ENCODE measurements at regions not wholly inside any gene's neighbourhood (a gene's known extent, or its start where the extent isn't known, plus 50 kb on each side); places are given as distances from the start of the nearest gene placed in this dataset.

DNA sequence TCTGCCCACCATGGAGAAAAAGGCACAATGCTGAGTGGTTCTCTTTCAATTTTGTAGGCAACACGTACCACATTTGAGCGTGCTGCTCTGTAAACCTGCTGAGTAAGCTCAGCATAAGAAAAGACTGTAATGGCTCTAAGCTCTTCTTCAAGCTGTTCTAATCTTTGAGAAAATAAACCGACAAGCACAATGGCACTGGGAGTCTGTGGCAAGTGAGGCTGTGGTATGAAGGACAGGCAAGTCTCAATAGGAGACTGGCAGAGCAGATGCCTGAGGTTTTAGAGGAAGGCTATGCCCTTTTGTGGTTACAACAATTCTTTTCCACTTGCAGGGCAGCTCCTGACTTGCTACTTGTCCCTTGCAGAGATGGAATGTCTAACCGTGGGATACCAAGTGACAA, 136.7 kb upstream of the EXOC2 start:
- Mint-ChIP-seq H3K27ac (ENCODE audit: unreplicated experiment) (no peak overlapping the region), H3K36me3 (ENCODE audit: insufficient read depth, unreplicated experiment) (no peaks in the 10 kb centered on the region), H3K4me3 (ENCODE audit: low read depth, unreplicated experiment) (no peak overlapping the region), H3K4me1 (ENCODE audit: low read depth, unreplicated experiment) (no peaks in the 10 kb centered on the region), H3K9me3 (ENCODE audit: low read depth, unreplicated experiment) (peaks cover 5% of the 10 kb centered on the region), H3K27me3 (ENCODE audit: unreplicated experiment) (no peaks in the 10 kb centered on the region)
- CTCF ChIA-PET: no interaction called here
- intact Hi-C loops (cut with micrococcal nuclease; ENCODE audit: unreplicated experiment): no loop called here
- no peak for TF ChIP-seq CTCF (IDR thresholded peaks at IDR 0.05; ENCODE audit: unreplicated experiment)
- no TSS peak for BruUV-seq (replicated peaks)
- no peak for DNase-seq

DNA sequence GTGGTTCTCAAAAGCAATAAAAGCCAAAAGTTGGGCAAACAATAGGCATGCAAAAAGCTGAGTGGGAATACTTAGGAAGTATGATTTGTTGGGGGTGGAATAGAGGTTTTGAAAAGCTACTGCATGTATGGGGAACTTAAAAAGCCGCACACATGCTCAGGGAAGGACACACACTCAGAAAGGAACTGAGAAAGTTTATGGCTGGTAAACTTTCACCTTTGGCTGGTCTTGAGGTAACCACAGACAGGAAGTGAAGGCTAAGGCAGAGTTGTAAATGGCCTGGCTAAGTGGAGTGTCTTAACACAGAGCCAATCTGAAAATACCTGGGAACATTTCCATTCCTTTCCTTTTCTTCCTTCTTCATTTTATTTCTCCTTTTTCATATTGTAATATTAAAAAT, 134.5 kb upstream of the EXOC2 start:
- intact Hi-C loops (cut with micrococcal nuclease; ENCODE audit: unreplicated experiment): no loop called here
- no TSS peak for BruUV-seq (replicated peaks)
- H3K36me3 Mint-ChIP-seq (ENCODE audit: insufficient read depth, unreplicated experiment): no peaks in the 10 kb centered on the region
- DNase-seq: no peak
- no peak overlapping the region for H3K27ac Mint-ChIP-seq (ENCODE audit: unreplicated experiment)
- H3K9me3 Mint-ChIP-seq (ENCODE audit: low read depth, unreplicated experiment): peaks cover 3% of the 10 kb centered on the region
- H3K27me3 Mint-ChIP-seq (ENCODE audit: unreplicated experiment): no peaks in the 10 kb centered on the region
- no peak for TF ChIP-seq CTCF (IDR thresholded peaks at IDR 0.05; ENCODE audit: unreplicated experiment)
- no peaks in the 10 kb centered on the region for H3K4me1 Mint-ChIP-seq (ENCODE audit: low read depth, unreplicated experiment)
- CTCF ChIA-PET: no interaction called here
- no peak overlapping the region for H3K4me3 Mint-ChIP-seq (ENCODE audit: low read depth, unreplicated experiment)

DNA sequence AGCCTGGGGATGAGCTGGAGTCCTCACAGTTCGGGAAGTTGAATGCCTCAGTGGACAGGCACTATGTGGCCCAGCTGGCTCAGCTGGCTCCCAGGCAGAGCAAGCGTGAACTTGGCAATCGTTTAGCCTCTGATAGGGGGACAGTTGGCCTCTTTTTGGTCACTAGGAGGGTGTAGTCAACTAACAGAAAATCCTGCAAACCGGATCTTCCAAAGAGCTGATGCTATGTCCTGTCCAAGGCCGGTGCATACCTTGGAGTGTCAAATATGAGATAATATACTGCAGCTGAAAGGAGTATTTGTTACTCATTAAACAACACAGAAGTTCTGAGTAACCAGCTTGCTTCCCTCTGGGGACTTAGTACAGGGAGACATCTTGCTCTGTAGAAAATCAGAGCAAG, 126.2 kb upstream of the EXOC2 start:
- H3K27me3 Mint-ChIP-seq (ENCODE audit: unreplicated experiment): no peaks in the 10 kb centered on the region
- CTCF ChIA-PET: interaction anchor here (1.4 kb wide), 1 partner anchor 578 kb away, joined by 3 read pairs; no protein-coding TSS in a partner anchor
- no peak overlapping the region for H3K27ac Mint-ChIP-seq (ENCODE audit: unreplicated experiment)
- intact Hi-C loops (cut with micrococcal nuclease; ENCODE audit: unreplicated experiment): no loop called here
- peaks cover 9% of the 10 kb centered on the region for H3K4me1 Mint-ChIP-seq (ENCODE audit: low read depth, unreplicated experiment)
- H3K4me3 Mint-ChIP-seq (ENCODE audit: low read depth, unreplicated experiment): no peak overlapping the region
- H3K9me3 Mint-ChIP-seq (ENCODE audit: low read depth, unreplicated experiment): no peaks in the 10 kb centered on the region
- DNase-seq: no peak
- TF ChIP-seq CTCF (IDR thresholded peaks at IDR 0.05; ENCODE audit: unreplicated experiment): no peak
- no TSS peak for BruUV-seq (replicated peaks)
- no peaks in the 10 kb centered on the region for H3K36me3 Mint-ChIP-seq (ENCODE audit: insufficient read depth, unreplicated experiment)

DNA sequence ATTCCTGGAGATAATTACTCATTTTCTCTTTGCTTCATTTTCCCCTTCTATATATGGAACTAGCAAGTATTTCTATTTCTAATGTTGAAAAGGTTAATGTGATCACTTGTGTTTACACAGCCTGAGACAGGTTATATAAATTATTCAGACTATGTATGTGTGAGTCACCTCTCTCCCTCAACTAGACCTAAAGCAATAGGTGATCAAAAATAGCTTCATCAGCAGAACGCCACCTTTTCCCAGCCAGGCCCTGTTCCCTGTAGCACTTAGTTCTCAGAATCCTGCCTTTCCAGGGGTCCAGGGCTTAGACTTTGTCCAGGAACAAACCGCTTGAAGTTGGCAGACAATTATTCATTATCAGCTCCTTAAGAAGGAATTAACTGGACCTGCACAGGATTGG, 125.3 kb upstream of the EXOC2 start:
- no peaks in the 10 kb centered on the region for H3K36me3 Mint-ChIP-seq (ENCODE audit: insufficient read depth, unreplicated experiment)
- peaks cover 9% of the 10 kb centered on the region for H3K4me1 Mint-ChIP-seq (ENCODE audit: low read depth, unreplicated experiment)
- no TSS peak for BruUV-seq (replicated peaks)
- H3K4me3 Mint-ChIP-seq (ENCODE audit: low read depth, unreplicated experiment): no peak overlapping the region
- H3K9me3 Mint-ChIP-seq (ENCODE audit: low read depth, unreplicated experiment): no peaks in the 10 kb centered on the region
- no peak for TF ChIP-seq CTCF (IDR thresholded peaks at IDR 0.05; ENCODE audit: unreplicated experiment)
- DNase-seq: no peak
- no peaks in the 10 kb centered on the region for H3K27me3 Mint-ChIP-seq (ENCODE audit: unreplicated experiment)
- CTCF ChIA-PET: interaction anchor here (0.6 to 1.4 kb wide), 3 partner anchors 38 to 579 kb away, joined by 3 to 5 read pairs (median 3); no protein-coding TSS in a partner anchor
- no peak overlapping the region for H3K27ac Mint-ChIP-seq (ENCODE audit: unreplicated experiment)
- intact Hi-C loops (cut with micrococcal nuclease; ENCODE audit: unreplicated experiment): no loop called here
